NT2/D1 (cell line): ENCODE measurements at regions not wholly inside any gene's neighbourhood (a gene's known extent, or its start where the extent isn't known, plus 50 kb on each side); places are given as distances from the start of the nearest gene placed in this dataset.

Experiments
- SUZ12 ChIP-seq: IDR thresholded peaks from 2 replicates; pipeline ENCODE4 v1.6.1; 2011; ENCODE audit not compliant: insufficient read length, insufficient read depth; ENCODE audit errors: extremely low read depth
- YY1 ChIP-seq: IDR thresholded peaks from 2 replicates; pipeline ENCODE4 v1.6.1; 2011; ENCODE audit not compliant: insufficient read length, insufficient read depth

DNA sequence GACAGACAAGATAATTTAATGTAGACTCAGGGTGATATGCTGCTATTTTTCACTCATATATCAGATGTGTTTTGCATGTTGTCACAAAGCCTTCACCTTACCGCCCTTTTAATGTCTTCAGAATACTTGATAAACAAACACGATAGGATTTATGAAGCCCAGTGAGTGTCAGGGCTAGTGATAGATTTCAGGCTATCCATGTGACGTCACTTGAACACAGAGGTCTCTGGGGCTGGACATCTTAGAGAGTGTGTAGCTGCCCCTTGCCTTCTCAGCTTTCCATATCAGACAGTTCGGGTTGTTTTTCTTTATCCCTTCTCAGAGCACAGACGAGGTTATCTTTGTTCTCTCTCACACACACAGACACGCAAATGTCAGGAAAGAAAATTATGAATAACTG lies 105.3 kb upstream of the GSC start:
- TF ChIP-seq SUZ12 (no peak), YY1 (no peak)
